ENCODE measurements at regions not wholly inside any gene's neighbourhood (a gene's known extent, or its start where the extent isn't known, plus 50 kb on each side); places are given as distances from the start of the nearest gene placed in this dataset.
"Not testable (repeated sequence)": the region's sequence is repeated elsewhere in the genome, so short reads cannot be mapped to it uniquely, and the experiment has no call there.

DNA sequence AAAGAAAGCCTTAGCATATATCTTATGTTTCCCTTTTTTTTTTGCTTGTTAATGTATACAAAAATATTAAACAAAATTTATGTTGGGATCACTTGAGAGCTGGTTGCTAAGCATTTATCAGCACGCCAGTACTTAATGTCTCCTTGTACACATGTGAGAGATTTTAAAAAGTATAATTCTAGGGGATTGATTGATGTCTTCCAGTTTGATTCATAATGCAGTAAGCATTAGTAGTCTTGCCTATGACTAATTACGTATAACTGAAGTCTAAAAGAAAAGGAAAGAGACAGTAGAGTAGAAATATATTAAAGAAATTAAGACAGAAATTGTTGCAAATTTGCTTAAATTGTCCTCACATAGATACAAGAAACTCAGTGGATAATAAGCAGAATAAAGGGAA is 1630.4 kb upstream of the B3GALT2 start:
- DNase-seq (ENCODE audit: low spot score): no peak

DNA sequence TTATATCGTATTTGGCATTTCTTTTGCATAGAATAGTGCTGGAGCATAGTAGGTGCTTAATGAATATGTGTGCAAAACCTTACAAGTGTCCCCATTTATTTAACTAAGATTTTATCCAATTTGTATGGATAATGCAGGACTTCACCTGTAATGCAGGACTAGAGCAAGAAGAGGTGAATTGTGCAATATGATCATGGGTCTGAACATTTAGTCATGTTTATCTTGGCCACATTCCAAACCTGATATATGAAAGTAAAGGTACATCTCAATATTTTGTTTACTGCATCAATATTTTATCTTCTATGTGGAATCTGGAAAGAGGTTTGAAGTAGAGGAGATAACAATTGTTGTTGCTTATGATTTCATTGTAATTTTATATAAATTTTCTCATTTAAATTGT is 1626.7 kb upstream of the B3GALT2 start:
- DNase-seq (ENCODE audit: low spot score): no peak

DNA sequence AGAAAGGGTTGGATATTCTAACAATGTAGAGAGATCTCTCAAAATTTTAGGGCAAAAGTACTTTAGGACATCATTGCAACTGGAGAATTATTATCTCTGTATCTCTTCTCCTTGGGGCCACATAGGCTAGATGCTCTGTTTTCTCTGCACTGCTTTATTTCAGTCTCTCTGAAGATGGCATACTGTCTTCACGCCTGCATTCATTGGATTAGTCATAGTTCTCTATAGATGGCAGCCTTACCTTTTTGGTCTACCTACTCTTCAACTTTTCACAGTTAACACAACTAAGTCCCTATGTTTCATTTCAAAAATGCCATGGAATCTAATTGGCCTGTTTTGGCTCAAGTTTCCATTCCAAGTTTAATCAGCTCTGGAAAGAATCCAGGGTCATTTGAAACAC is 1623.3 kb upstream of the B3GALT2 start:
- no peak for DNase-seq (ENCODE audit: low spot score)

DNA sequence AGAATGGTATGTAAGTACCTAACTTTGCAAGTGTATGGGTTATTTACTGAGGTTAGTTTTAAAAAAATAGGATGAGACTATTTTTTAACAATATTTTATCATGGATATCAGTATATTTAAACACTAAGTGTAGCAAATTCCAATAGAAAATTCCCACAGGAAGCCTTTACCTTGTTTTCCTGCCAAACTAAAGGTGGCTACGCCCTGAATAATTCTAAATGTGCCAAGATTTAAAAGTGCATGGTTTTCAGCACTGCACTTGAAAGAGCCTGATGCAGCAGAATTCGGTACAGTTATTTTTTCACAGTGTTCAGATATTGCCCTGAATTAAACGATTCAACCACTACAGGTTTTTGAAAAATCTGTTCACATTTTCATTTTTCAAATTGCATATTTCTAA is 1622.8 kb upstream of the B3GALT2 start:
- no peak for DNase-seq (ENCODE audit: low spot score)

DNA sequence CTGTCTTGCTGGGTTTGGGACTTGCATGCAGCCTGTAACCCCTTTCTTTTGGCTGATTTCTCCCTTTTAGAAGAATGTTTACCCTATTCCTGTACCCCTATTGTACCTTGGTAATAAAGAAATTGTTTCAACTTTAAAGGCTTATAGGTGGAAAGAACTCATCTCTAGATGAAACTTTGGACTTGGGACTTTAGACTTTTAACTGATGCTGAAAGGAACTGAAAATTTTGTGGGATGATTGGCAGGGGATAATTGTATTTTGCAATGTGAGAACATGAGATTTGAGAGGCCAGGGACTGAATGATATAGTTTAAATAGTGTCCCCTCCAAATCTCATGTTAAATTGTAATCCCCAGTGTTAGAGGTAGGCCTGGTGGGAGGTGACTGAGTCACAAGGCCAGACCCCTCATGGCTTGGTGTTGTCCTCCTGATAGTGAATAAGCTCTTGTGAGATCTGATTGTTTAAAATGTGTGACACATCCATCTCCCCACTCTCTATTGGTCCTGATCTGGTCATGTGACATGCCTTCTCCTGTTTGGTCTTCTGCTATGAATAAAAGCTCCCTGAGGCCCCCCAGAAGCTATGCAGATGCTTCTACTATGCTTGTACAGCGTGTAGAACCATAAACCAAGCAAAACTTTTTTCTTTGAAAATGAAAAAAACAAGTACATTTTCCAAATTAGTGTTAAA is 1621.3 kb upstream of the B3GALT2 start:
- DNase-seq (ENCODE audit: low spot score): no peak

- no peak for DNase-seq (ENCODE audit: low spot score)
Measured at GRCh38 chr1:194802572-194802971, 1616.2 kb upstream of the B3GALT2 start.

DNA sequence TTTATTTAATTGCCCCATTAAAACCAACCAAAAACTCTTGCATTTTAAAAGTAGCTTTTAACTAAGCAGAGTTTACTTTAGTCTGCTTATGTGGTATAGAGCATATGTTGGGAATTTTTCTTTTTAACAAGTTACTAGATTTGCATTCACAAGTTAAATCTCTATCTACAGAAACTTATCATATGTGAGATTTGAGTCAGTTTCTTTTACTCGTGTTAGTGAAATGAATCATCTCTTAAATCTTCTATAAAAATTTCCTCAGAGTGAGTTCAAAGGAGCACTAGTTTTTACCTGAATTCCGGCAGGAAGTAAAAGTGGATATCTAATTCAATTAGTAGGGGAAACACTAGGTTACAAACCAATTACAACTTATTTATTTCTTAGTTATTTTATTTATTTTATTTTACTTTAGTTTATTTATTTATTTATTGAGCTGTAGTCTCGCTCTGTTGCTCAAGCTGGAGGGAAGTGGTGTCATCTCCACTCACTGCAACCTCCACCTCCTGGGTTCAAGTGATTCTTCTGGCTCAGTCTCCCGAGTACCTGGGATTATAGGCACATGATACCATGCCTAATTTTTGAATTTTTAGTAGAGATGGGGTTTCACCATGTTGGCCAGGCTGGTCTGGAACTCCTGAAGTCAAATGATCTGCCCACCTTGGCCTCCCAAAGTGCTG is 1609.6 kb upstream of the B3GALT2 start:
- DNase-seq (ENCODE audit: low spot score): no peak

GRCh38 chr1:194787001-194787400 is 1600.6 kb upstream of the B3GALT2 start:
- no peak for DNase-seq (ENCODE audit: low spot score)

- DNase-seq (ENCODE audit: low spot score): no peak
Measured at GRCh38 chr1:194786027-194786426, 1599.6 kb upstream of the B3GALT2 start.

GRCh38 chr1:194776657-194777056 is 1590.2 kb upstream of the B3GALT2 start:
- DNase-seq (ENCODE audit: low spot score): no peak

GRCh38 chr1:194774535-194774934 is 1588.1 kb upstream of the B3GALT2 start:
- no peak for DNase-seq (ENCODE audit: low spot score)

- no peak for DNase-seq (ENCODE audit: low spot score)
Measured at GRCh38 chr1:194755241-194755994, 1569.0 kb upstream of the B3GALT2 start.

DNA sequence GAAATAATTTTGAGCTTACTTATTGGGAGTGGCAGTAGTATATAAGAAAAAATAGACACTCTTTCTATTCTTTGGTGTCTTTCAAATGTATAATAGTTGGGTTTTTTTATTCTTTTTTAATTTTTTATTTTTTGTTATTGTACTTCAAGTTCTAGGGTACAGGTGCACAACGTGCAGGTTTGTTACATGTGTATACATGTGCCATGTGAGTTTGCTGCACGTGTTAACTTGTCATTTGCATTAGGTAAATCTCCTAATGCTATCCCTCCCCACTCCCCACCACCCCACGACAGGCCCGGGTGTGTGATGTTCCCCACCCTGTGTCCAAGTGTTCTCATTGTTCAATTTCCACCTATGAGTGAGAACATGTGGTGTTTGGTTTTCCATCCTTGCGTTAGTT is 1552.4 kb upstream of the B3GALT2 start:
- not testable (repeated sequence) for DNase-seq (ENCODE audit: low spot score)

GRCh38 chr1:194734970-194735369 is 1548.6 kb upstream of the B3GALT2 start:
- DNase-seq (ENCODE audit: low spot score): no peak

- no peak for DNase-seq (ENCODE audit: low spot score)
Measured at GRCh38 chr1:194731025-194731424, 1544.6 kb upstream of the B3GALT2 start.

GRCh38 chr1:194730304-194730703 is 1543.9 kb upstream of the B3GALT2 start:
- no peak for DNase-seq (ENCODE audit: low spot score)

DNA sequence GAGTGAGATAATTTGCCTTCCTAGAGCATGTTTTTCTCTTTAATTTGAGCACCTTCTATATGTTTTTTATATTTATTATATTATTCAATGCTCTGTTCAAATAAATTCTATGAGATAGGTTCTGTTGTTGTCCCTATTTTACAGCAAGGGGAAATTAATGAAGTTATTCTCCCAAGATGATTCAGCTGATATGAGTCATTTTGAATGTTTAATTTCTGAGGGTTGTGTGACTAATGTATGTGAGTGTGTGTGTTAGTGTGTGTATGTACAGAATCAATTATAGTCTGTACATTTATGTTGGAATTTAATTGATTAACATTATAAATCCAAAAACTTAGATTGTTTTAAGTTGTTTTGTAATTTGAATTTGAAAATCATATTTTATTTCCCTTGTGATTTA is 1536.7 kb upstream of the B3GALT2 start:
- no peak for DNase-seq (ENCODE audit: low spot score)

DNA sequence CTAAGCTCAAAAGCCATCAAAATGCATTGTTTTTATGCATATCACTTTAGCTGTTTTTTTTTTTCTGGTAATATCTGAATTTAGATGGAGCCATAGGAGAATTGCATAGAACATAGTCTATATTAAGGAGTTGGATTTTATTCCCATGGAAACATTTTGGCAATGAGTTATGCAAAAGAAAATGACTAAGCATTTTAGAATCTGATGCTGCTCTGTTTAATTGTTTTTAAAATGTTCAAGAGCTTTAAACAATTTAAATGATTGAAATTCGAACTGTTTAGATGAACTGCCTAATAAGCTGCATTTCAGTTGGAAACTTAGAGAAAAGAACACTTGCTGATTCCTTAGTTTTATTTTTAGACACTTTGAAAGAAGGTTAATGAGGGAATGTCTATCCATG is 1531.5 kb upstream of the B3GALT2 start:
- no peak for DNase-seq (ENCODE audit: low spot score)

DNA sequence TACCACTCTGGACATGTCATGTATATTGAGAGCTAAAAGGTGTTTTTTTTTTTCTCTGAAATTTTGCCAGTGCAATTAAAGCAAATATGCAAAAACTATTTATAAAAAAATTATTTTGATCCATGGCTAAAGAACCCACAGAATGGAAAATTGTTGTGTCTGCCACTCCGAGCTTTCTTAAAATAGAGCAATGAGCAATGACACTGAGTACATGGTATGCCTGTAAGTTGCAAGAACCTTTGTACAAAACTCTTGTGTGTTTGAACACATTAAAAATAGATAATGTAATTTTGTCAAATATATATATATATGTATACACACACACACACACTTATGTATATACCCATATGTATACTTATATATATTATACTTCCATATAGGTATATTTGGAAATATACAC is 1530.9 kb upstream of the B3GALT2 start:
- DNase-seq (ENCODE audit: low spot score): no peak

DNA sequence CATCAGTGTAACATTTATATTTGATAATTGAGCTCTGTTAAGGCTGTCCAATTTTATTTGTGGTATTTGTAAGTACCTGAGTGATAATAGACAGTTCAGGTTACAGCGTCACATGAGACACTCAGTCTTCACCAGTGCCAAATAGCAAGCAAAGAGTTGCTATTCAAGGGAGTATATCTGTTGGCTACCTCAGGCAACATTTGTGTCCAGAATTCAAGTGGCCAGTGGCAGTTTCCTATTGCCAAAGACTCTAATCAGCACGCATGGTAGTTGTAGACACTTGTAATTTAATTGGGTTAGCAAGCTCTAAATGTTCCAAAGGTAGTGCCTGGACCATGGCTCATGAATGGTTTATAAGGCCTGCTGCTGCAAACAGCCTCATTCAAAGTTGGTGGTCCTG is 1524.3 kb upstream of the B3GALT2 start:
- no peak for DNase-seq (ENCODE audit: low spot score)

DNA sequence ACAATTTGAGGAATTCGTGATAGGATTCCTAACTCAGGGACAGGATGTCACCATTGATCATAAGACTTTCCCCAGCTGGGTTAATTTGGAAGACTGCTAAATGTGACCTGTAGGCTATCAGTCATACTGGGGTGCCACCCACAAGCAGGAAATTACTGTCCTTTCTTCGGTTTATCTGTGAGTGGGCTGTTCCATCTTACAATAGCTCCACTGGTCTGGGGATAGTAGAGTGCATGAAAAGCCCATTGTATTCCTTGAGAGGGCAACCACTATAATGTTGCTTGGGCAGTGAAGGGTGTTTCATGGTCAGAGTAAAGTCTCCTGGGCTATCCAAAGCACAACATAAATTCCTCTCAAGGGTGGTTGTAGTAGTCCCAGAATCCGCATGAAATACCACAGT is 1523.0 kb upstream of the B3GALT2 start:
- DNase-seq (ENCODE audit: low spot score): no peak

DNA sequence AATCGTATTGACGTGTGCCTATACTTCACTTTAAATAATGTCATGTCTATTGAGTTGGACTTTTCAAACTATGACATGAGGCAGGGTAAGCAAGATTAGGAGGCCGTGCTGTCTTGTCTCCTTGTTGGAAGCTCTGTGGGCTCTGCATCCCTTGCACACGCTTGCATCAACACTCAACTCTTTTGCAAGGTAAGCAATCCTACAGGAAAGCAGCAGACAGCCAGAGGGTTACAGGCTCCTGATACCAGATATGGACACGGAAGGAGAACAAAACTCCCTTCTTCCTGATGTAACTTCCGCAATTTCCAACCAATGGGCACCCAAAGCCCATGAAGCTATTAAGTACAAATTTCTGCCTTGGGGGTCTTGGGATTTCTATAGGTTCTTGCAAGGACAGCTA is 1520.7 kb upstream of the B3GALT2 start:
- no peak for DNase-seq (ENCODE audit: low spot score)

GRCh38 chr1:194705123-194705854 is 1518.9 kb upstream of the B3GALT2 start:
- DNase-seq (ENCODE audit: low spot score): no peak

Data from left forelimb (tissue), 1 donor.